ENCODE measurements at regions not wholly inside any gene's neighbourhood (a gene's known extent, or its start where the extent isn't known, plus 50 kb on each side); places are given as distances from the start of the nearest gene placed in this dataset.

DNA sequence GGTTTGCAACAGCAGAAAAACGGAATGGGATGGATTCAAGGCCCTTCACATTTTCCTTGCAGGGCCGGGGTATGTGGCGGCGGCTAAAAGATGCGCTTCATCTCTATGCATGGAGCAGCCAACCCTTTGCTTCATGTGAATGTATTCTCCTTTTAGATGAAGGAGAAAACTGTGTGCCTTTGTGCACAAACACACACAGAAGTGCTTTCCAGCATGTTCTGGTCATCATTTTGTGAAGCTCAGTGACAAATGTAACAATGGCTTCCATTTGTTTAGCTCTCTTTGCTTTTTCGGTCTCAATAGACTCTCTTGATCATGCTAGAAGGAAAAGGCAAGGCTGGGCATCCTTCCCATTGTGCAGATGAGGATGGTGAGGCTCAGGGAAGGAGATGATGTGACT is 161.7 kb upstream of the MKI67 start:
- intact Hi-C loops (cut with DNase I), result no loop called here
- ATAC-seq, result no peak
- no peaks in the 10 kb centered on the region for H3K36me3 ChIP-seq
- WGBS, 4 donors, result 82 to 90% (median 85%) methylated on average over 6 of the region's 6 CpGs
- H3K27me3 ChIP-seq, result peaks cover 15 to 71% (median 46%) of the 10 kb centered on the region in 9 donors
- no peak overlapping the region for H3K4me3 ChIP-seq
- peaks cover 0 to 7% (median 0%) of the 10 kb centered on the region in 12 donors for H3K4me1 ChIP-seq
- TF ChIP-seq CTCF (IDR thresholded peaks at IDR 0.05) (no peak), POLR2A (IDR thresholded peaks at IDR 0.05) (no peak)
- H3K27ac ChIP-seq, result no peak overlapping the region
- no peak for DNase-seq
- peaks cover 0 to 26% (median 12%) of the 10 kb centered on the region in 12 donors for H3K9me3 ChIP-seq

DNA sequence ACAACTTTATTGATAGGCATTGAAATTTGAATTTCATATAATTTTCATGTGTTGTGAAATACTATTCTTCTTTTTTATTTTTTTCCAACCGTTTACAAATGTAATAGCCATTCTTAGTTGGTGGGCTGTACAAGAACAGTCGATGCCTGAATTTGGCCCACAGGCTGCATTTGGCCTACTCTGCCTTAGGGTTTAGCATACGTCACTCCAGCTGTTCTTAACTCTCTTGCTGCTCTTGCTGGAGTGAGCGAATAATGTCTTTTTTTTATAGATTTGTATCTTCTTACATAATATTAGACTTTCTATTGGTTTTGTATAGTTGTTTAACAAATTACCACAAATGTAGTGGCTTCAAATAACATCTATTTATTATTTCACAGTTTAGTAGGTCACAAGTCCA is 163.4 kb upstream of the MKI67 start:
- 87 to 92% (median 89%) methylated on average over 4 of the region's 4 CpGs for WGBS, 4 donors
- DNase-seq (no peak), ATAC-seq (no peak)
- intact Hi-C loops (cut with DNase I), result no loop called here
- peaks cover 0 to 26% (median 12%) of the 10 kb centered on the region in 12 donors for H3K9me3 ChIP-seq
- no peak overlapping the region for H3K4me3 ChIP-seq
- H3K36me3 ChIP-seq, result no peaks in the 10 kb centered on the region
- no peak for TF ChIP-seq POLR2A (IDR thresholded peaks at IDR 0.05)
- TF ChIP-seq CTCF (IDR thresholded peaks at IDR 0.05), result no peak
- H3K4me1 ChIP-seq, result peaks cover 0 to 7% (median 0%) of the 10 kb centered on the region in 12 donors
- no peak overlapping the region for H3K27ac ChIP-seq
- H3K27me3 ChIP-seq, result peaks cover 15 to 70% (median 49%) of the 10 kb centered on the region in 9 donors

GRCh38 chr10:128295003-128295402 is 168.8 kb upstream of the MKI67 start:
- 79 to 90% (median 82%) methylated on average over 7 of the region's 7 CpGs for WGBS, 4 donors
- no peaks in the 10 kb centered on the region for H3K36me3 ChIP-seq
- no peak overlapping the region for H3K27ac ChIP-seq
- peaks cover 0 to 22% (median 2%) of the 10 kb centered on the region in 9 donors for H3K27me3 ChIP-seq
- DNase-seq (no peak), ATAC-seq (no peak)
- TF ChIP-seq CTCF (IDR thresholded peaks at IDR 0.05) (no peak), POLR2A (IDR thresholded peaks at IDR 0.05) (no peak)
- H3K4me1 ChIP-seq, result peaks cover 0 to 13% (median 0%) of the 10 kb centered on the region in 12 donors
- H3K9me3 ChIP-seq, result peaks cover 0 to 20% (median 10%) of the 10 kb centered on the region in 12 donors
- intact Hi-C loops (cut with DNase I), result no loop called here
- H3K4me3 ChIP-seq, result no peak overlapping the region

DNA sequence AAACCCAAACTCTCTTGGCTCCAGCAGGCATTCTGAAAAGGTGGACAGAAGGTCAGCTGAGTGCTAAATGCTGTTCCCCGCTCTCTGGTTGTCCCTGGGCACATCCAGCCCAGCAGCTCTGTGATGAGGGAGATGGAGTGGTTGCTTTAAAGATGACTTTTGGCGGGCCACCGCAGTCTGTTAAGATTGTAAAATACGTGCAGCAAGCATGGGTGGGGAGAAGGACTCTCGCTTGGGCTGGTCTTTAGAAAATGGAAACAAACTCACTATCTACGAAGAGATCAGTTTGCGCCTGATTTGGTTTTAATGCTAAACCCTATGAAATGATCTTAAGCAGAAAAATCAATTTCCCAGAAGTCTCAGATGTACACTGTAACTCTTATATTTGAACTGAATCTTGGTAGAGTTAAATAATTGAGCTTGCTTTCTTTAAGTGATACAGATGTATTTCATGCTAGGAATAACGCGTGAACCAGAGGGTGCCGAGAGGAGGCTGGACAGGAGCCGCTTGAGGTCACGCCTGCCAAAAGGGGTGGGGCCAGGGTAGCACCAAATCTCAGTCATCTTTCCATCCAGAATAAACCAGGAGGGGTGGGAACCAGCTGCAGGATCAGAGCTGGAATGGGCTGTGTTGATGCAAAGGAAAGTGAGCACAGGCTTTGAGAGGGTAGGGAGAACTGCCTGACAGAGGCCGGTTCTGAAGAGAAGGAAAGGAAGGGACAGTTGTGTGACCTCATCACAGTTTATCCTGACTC is 170.2 kb upstream of the MKI67 start:
- H3K27ac ChIP-seq, result peak overlapping the region in 1 of 12 donors; percentile 9
- 61 to 68% (median 64%) methylated on average over 13 of the region's 13 CpGs for WGBS, 4 donors
- TF ChIP-seq CTCF (IDR thresholded peaks at IDR 0.05) (no peak), POLR2A (IDR thresholded peaks at IDR 0.05) (no peak)
- H3K4me3 ChIP-seq, result no peak overlapping the region
- peak; percentile 21 to 63 (median 46) for ATAC-seq
- peaks cover 0 to 6% (median under 1%) of the 10 kb centered on the region in 12 donors for H3K9me3 ChIP-seq
- intact Hi-C loops (cut with DNase I), result no loop called here
- DNase-seq, result peak in 3 of 5 donors; percentile 31 to 50 (median 40)
- peaks cover 0 to 9% (median 0%) of the 10 kb centered on the region in 9 donors for H3K27me3 ChIP-seq
- no peaks in the 10 kb centered on the region for H3K36me3 ChIP-seq
- peaks cover 0 to 13% (median 0%) of the 10 kb centered on the region in 12 donors for H3K4me1 ChIP-seq
